ENCODE measurements at regions not wholly inside any gene's neighbourhood (a gene's known extent, or its start where the extent isn't known, plus 50 kb on each side); places are given as distances from the start of the nearest gene placed in this dataset.

- TF ChIP-seq, protein P1, sequence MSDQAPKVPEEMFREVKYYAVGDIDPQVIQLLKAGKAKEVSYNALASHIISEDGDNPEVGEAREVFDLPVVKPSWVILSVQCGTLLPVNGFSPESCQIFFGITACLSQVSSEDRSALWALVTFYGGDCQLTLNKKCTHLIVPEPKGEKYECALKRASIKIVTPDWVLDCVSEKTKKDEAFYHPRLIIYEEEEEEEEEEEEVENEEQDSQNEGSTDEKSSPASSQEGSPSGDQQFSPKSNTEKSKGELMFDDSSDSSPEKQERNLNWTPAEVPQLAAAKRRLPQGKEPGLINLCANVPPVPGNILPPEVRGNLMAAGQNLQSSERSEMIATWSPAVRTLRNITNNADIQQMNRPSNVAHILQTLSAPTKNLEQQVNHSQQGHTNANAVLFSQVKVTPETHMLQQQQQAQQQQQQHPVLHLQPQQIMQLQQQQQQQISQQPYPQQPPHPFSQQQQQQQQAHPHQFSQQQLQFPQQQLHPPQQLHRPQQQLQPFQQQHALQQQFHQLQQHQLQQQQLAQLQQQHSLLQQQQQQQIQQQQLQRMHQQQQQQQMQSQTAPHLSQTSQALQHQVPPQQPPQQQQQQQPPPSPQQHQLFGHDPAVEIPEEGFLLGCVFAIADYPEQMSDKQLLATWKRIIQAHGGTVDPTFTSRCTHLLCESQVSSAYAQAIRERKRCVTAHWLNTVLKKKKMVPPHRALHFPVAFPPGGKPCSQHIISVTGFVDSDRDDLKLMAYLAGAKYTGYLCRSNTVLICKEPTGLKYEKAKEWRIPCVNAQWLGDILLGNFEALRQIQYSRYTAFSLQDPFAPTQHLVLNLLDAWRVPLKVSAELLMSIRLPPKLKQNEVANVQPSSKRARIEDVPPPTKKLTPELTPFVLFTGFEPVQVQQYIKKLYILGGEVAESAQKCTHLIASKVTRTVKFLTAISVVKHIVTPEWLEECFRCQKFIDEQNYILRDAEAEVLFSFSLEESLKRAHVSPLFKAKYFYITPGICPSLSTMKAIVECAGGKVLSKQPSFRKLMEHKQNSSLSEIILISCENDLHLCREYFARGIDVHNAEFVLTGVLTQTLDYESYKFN (CRISPR knock-in tag; conservative IDR thresholded peaks at IDR 0.05) = peak; percentile 92
- TF ChIP-seq, protein P2, sequence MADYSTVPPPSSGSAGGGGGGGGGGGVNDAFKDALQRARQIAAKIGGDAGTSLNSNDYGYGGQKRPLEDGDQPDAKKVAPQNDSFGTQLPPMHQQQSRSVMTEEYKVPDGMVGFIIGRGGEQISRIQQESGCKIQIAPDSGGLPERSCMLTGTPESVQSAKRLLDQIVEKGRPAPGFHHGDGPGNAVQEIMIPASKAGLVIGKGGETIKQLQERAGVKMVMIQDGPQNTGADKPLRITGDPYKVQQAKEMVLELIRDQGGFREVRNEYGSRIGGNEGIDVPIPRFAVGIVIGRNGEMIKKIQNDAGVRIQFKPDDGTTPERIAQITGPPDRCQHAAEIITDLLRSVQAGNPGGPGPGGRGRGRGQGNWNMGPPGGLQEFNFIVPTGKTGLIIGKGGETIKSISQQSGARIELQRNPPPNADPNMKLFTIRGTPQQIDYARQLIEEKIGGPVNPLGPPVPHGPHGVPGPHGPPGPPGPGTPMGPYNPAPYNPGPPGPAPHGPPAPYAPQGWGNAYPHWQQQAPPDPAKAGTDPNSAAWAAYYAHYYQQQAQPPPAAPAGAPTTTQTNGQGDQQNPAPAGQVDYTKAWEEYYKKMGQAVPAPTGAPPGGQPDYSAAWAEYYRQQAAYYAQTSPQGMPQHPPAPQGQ (CRISPR knock-in tag; IDR thresholded peaks at IDR 0.05; ENCODE audit: borderline replicate concordance) = no peak
- TF ChIP-seq ZSCAN21 (CRISPR knock-in tag; IDR thresholded peaks at IDR 0.05; ENCODE audit: borderline replicate concordance) (no peak), FOXK1 (CRISPR knock-in tag; IDR thresholded peaks at IDR 0.05; ENCODE audit: borderline replicate concordance, low read depth) (0 out of 2 replicates have a peak, but pooled peaks have one; percentile 50), ZNF792 (CRISPR knock-in tag; IDR thresholded peaks at IDR 0.05) (peak; percentile 54; the same call in 1 of the 2 replicates), ARID2 (CRISPR knock-in tag; IDR thresholded peaks at IDR 0.05; ENCODE audit: borderline replicate concordance) (no peak), ZNF562 (CRISPR knock-in tag; IDR thresholded peaks at IDR 0.05; ENCODE audit: borderline replicate concordance) (no peak), ZC3H4 (CRISPR knock-in tag; IDR thresholded peaks at IDR 0.05; ENCODE audit: borderline replicate concordance) (no peak), AHR (CRISPR knock-in tag; IDR thresholded peaks at IDR 0.05) (no peak)
- TF ChIP-seq, protein P3, sequence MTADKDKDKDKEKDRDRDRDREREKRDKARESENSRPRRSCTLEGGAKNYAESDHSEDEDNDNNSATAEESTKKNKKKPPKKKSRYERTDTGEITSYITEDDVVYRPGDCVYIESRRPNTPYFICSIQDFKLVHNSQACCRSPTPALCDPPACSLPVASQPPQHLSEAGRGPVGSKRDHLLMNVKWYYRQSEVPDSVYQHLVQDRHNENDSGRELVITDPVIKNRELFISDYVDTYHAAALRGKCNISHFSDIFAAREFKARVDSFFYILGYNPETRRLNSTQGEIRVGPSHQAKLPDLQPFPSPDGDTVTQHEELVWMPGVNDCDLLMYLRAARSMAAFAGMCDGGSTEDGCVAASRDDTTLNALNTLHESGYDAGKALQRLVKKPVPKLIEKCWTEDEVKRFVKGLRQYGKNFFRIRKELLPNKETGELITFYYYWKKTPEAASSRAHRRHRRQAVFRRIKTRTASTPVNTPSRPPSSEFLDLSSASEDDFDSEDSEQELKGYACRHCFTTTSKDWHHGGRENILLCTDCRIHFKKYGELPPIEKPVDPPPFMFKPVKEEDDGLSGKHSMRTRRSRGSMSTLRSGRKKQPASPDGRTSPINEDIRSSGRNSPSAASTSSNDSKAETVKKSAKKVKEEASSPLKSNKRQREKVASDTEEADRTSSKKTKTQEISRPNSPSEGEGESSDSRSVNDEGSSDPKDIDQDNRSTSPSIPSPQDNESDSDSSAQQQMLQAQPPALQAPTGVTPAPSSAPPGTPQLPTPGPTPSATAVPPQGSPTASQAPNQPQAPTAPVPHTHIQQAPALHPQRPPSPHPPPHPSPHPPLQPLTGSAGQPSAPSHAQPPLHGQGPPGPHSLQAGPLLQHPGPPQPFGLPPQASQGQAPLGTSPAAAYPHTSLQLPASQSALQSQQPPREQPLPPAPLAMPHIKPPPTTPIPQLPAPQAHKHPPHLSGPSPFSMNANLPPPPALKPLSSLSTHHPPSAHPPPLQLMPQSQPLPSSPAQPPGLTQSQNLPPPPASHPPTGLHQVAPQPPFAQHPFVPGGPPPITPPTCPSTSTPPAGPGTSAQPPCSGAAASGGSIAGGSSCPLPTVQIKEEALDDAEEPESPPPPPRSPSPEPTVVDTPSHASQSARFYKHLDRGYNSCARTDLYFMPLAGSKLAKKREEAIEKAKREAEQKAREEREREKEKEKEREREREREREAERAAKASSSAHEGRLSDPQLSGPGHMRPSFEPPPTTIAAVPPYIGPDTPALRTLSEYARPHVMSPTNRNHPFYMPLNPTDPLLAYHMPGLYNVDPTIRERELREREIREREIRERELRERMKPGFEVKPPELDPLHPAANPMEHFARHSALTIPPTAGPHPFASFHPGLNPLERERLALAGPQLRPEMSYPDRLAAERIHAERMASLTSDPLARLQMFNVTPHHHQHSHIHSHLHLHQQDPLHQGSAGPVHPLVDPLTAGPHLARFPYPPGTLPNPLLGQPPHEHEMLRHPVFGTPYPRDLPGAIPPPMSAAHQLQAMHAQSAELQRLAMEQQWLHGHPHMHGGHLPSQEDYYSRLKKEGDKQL (CRISPR knock-in tag; IDR thresholded peaks at IDR 0.05; ENCODE audit: low read depth) = peak; percentile 75; the same call in 1 of the 2 replicates
- TF ChIP-seq, protein P4, sequence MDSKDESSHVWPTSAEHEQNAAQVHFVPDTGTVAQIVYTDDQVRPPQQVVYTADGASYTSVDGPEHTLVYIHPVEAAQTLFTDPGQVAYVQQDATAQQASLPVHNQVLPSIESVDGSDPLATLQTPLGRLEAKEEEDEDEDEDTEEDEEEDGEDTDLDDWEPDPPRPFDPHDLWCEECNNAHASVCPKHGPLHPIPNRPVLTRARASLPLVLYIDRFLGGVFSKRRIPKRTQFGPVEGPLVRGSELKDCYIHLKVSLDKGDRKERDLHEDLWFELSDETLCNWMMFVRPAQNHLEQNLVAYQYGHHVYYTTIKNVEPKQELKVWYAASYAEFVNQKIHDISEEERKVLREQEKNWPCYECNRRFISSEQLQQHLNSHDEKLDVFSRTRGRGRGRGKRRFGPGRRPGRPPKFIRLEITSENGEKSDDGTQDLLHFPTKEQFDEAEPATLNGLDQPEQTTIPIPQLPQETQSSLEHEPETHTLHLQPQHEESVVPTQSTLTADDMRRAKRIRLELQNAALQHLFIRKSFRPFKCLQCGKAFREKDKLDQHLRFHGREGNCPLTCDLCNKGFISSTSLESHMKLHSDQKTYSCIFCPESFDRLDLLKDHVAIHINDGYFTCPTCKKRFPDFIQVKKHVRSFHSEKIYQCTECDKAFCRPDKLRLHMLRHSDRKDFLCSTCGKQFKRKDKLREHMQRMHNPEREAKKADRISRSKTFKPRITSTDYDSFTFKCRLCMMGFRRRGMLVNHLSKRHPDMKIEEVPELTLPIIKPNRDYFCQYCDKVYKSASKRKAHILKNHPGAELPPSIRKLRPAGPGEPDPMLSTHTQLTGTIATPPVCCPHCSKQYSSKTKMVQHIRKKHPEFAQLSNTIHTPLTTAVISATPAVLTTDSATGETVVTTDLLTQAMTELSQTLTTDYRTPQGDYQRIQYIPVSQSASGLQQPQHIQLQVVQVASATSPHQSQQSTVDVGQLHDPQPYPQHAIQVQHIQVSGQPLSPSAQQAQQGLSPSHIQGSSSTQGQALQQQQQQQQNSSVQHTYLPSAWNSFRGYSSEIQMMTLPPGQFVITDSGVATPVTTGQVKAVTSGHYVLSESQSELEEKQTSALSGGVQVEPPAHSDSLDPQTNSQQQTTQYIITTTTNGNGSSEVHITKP (CRISPR knock-in tag; IDR thresholded peaks at IDR 0.05; ENCODE audit: low read depth) = no peak
Observed at GRCh38 chr18:48488388-48488850, 50.4 kb upstream of the CTIF start (continued).

Measured in HepG2 (cell line).